Raji (cell line): ENCODE measurements at regions not wholly inside any gene's neighbourhood (a gene's known extent, or its start where the extent isn't known, plus 50 kb on each side); places are given as distances from the start of the nearest gene placed in this dataset.

Experiments
- POLR2A ChIP-seq: IDR thresholded peaks from 2 replicates; pipeline ENCODE4 v1.6.1; 2011; ENCODE audit warnings: low read depth, low read length, control low read depth; ENCODE audit not compliant: insufficient read depth

- no peak for TF ChIP-seq POLR2A
These were observed 444.8 kb upstream of the SOX5 start for GRCh38 chr12:24394246-24394645.

GRCh38 chr12:24393071-24393470 is 443.6 kb upstream of the SOX5 start:
- TF ChIP-seq POLR2A: no peak

- TF ChIP-seq POLR2A: no peak
These were observed 439.9 kb upstream of the SOX5 start for GRCh38 chr12:24389394-24389793.

GRCh38 chr12:24387381-24387780 is 437.9 kb upstream of the SOX5 start:
- no peak for TF ChIP-seq POLR2A

GRCh38 chr12:24386836-24387235 is 437.4 kb upstream of the SOX5 start:
- TF ChIP-seq POLR2A: no peak

- no peak for TF ChIP-seq POLR2A
These were observed 432.3 kb upstream of the SOX5 start for GRCh38 chr12:24381790-24382189.

GRCh38 chr12:24379861-24380521 is 430.5 kb upstream of the SOX5 start:
- TF ChIP-seq POLR2A: no peak

- no peak for TF ChIP-seq POLR2A
These were observed 430.0 kb upstream of the SOX5 start for GRCh38 chr12:24379433-24379832.

GRCh38 chr12:24378548-24379407 is 429.3 kb upstream of the SOX5 start:
- peak; percentile 26; the same call in 1 of the 2 replicates for TF ChIP-seq POLR2A

GRCh38 chr12:24374452-24374851 is 425.0 kb upstream of the SOX5 start:
- no peak for TF ChIP-seq POLR2A

- no peak for TF ChIP-seq POLR2A
These were observed 423.5 kb upstream of the SOX5 start for GRCh38 chr12:24373004-24373403.

- TF ChIP-seq POLR2A: no peak
These were observed 417.0 kb upstream of the SOX5 start for GRCh38 chr12:24366514-24366913.

- no peak for TF ChIP-seq POLR2A
These were observed 415.5 kb upstream of the SOX5 start for GRCh38 chr12:24364921-24365320.

- no peak for TF ChIP-seq POLR2A
These were observed 413.8 kb upstream of the SOX5 start for GRCh38 chr12:24363177-24363754.

GRCh38 chr12:24361877-24362580 is 412.6 kb upstream of the SOX5 start:
- TF ChIP-seq POLR2A: peak; percentile 55
